ENCODE measurements at regions not wholly inside any gene's neighbourhood (a gene's known extent, or its start where the extent isn't known, plus 50 kb on each side); places are given as distances from the start of the nearest gene placed in this dataset.
"Not testable (repeated sequence)": the region's sequence is repeated elsewhere in the genome, so short reads cannot be mapped to it uniquely, and the experiment has no call there.

DNA sequence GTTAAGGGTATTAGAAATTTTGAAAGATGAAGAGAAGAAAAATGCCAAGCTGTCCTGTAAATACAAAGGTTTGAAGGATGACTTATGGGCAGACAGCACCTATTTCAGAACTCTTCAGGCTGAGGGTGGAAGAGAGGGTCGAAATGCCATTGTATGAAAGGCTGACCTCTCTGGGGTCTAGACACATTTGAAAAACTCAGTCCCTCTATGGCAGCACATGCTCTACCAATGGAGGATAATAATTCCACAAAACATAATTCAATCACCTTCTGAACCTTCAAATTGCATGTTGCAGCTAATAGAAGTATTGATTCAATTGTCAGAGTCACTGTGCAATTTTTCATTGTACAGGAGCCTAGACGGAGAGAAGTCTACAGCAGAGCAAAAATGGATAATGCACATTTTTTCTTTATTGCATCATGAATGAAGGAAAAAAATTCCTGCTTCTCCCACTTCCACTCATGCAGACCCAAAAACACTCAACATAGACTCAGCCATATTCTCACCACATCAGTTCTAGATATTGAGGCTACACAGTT is 569.1 kb downstream of the TBL1XR1 start:
- no peak for DNase-seq (ENCODE audit: low spot score)

DNA sequence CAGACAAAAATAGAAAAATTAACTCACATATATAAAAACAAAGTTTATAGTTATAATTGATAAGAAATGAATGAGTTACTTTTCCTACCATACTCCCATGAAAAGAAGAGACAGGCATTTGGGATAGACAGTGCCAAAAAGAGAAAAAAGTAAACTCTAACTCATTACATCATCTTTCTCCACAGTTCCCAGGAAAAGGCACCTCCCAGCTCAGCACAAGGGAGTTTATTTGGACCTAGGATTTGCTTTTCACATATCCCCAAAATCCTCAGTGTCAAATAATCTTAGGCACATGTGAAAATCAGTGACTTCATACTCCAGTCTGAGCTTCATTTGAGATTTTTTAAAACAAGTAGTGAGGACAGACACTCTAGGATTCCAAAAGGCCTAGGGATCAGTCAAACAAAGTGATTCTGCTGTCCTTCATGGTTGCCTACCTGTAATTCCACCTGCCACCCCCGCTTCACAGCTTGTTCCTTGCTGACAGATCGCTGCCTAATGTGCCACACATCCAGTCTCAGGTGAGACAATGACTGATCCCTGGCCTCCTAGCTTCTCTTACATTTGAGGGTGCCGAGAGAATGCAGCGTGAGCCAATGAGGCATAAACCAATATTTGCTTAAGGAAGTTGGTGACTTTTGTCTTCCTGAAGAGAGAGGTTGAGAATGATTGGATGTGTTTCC is 573.7 kb downstream of the TBL1XR1 start:
- DNase-seq (ENCODE audit: low spot score): no peak

DNA sequence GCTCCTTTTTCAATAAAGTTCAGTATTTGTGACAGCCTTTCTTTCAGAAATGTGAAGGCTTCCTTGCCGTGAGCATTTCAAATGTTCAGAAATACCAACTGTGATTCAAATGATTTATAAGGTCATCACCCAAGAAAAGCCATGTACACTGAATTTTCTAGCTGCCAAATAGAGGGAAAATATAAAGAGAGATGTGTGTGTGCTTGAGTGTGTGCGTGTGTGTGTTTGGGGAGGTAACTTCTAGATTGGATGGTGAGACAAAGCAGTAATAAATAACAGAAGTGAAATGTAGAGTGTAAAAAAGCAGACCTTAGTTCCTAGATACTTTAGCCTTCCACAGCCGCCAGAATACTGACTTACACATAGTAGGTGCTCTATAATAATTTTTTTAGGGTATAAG is 577.4 kb downstream of the TBL1XR1 start:
- DNase-seq (ENCODE audit: low spot score): no peak

DNA sequence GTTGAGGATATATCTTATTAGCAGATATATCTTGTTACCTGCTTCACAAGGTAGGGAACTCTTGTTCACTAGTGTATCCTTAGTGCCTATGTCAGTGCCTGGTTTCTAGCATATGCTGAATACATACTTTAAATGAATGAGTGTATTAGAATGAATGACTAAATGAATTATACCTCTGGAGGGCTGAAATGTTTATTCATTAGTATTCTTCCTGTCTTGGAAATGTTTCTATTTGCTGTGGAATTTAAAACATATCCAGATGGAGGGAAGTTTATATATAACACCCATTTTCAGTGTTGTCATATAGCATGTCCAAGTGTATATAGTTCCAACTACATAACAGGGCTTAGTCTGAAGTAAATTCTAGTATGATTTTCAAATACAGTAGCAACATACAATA is 581.5 kb downstream of the TBL1XR1 start:
- no peak for DNase-seq (ENCODE audit: low spot score)

DNA sequence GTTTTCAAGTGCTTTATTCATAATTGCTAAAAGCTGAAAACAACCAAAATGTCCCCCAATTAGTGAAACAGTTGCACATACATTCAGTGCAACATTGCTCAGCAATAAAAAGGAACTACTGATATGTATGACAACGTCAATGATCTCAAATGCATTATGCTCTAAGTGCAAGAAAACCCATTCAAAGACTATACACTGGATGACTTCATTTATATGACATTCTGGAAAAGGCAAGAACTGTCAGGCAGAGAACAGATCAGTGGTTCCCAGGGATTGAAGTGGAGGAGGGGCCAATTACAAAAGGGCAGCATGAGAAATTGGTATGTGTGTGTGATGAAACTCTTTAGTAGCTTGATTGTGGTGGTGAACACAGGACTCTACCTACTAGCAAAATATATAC is 585.6 kb downstream of the TBL1XR1 start:
- no peak for DNase-seq (ENCODE audit: low spot score)

DNA sequence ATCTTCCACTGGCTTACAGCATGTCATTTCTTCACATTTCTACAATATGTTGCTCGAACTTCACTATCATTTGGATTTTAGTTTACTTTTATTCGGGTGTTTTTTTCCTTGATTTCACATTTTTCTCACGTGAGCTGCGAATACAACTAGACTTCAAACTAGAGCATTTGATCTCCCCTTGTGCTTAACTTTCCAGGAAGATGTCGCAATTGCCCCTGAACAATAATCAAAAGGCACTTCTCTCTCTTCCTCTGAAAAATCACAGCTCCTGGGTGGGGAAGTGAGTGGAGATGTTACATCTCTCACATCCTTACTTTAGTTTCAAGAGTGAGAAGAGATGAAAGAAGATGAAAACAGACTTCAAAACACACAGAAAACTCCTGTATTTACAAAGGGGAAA is 587.9 kb downstream of the TBL1XR1 start:
- DNase-seq (ENCODE audit: low spot score): no peak

DNA sequence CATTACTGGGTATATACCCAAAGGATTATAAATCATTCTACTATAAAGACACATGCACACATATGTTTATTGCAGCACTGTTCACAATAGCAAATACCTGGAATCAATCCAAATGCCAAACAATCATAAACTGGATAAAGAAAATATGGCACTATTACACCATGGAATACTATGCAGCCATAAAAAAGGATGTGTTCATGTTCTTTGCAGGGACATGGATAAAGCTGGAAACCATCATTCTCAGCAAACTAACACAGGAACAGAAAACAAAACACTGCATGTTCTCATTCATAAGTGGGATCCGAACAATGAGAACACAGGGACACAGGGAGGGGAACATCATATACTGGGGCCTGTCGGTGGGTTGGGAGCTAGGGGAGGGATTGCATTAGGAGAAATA is 591.7 kb downstream of the TBL1XR1 start:
- DNase-seq (ENCODE audit: low spot score): not testable (repeated sequence)

DNA sequence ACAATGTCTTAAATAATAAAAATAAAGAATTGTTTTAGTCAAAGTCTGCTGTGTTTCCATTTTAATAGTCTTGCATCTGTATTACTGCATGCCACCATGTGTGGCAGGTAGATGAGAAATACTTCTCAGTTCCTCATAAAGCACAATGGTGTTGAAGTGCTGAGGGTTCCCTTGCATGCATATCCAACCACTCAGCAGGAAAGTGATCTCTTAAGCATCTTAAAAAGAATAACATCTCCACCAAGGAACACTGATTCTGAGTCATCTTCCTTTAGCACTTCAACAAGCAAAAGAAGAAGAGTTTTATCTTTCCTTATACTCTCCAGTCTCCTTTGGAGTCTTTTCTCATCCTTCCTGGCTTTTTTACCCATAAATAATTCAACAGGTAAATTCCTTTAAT is 602.0 kb downstream of the TBL1XR1 start:
- DNase-seq (ENCODE audit: low spot score): no peak

DNA sequence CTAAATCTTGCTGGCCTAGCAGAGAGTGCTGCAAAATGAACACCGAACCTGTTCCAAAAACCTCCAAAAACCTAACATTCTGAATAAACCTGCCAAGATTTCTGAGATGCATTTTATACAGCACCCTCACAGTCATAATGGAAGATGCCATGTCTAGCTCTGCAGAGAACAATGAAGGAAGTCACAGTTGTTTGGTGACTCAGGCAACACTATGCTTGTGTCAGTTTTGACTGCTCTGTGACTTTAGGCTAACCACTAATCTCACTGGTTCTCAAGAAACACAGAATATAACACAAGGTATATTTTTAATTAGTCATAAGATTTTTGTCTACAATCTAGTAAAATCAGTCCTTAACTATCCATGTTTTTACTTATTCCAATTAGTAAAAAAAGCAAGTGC is 606.6 kb downstream of the TBL1XR1 start:
- no peak for DNase-seq (ENCODE audit: low spot score)

DNA sequence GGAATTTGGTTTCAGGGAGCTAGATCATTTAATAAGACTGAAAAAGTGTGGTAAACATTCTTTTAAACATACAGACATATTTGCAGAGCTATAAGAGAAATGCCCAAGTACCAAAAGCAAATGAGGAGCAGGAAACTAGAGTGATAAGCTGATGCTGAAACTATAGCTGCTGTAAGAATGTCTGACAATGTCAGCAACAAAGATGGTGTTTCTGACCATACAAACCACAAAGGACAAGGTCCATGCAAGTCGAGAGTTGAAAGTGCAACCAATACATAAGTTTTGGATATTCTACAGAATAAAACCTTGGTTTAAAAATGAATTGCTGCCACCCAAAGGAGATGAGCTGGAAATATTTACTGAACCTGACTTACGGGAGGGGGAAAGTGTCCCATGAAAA is 610.2 kb downstream of the TBL1XR1 start:
- DNase-seq (ENCODE audit: low spot score): no peak

DNA sequence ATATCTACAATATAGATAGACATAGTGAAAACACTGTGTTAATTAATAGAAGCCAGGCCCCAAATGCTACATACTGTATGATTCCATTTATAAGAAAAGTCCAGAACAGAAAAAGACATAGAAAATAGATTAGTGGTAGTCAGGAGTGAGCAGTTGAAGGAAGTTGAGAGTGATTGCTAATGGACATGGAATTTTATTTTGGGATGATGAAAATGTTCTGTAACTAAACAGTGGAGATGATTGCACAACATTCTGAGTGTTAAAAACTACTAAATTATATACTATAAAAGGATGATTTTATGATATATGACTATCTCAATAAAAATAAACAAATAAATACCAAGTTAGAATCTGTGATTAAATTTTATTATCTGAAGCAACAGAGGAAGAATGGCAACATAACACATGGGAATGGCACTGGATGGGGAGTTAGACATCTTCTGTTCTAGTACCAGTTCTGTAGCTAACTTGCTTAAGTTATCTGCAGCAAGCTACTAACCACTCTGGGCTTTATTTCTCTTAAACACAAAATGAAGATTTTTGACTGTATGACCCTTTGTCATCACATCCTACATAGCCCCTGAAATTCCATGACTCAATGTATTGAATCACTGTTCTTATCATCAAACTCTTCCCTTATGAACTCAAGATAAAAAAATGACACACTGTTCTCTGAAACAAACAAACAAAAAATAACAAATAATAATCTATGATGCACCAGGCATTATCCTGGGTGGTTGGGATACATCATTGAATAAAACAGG is 612.7 kb downstream of the TBL1XR1 start:
- no peak for DNase-seq (ENCODE audit: low spot score)

DNA sequence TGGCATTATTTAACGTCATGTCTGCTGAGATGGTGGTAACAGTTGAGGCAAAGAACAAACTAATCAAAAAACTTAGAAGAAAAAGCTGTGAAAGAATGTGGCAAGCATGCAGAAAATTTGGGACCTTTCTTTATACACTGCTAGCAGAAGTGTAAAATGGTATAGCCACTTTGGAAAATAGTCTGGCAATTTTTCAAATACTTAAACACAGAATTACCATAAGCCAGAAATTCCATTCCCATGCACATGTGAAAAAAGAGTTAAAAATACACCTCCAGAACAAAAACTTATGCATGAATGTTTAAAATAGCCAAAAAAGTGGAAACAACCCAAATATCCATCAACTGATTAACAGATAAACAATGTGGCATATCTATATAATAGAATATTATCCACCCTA is 613.3 kb downstream of the TBL1XR1 start:
- no peak for DNase-seq (ENCODE audit: low spot score)

DNA sequence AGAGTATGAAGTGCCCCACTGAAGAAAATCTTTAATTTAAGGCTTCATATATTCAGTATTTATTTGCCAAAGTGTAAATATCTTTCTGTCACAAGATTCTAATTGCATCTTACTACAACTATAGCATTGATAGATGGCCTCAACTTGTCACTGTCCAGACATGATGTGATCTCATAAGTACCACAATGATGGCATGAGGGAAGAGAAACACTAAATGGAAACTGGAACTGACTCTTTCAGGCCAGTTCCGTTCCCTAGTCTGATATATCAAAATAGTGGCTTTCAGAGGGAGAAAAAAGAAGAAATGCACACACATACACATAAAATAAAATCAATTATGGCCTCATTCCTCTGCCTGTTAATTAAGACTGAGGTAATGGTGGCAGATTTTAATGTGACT is 615.7 kb downstream of the TBL1XR1 start:
- no peak for DNase-seq (ENCODE audit: low spot score)

DNA sequence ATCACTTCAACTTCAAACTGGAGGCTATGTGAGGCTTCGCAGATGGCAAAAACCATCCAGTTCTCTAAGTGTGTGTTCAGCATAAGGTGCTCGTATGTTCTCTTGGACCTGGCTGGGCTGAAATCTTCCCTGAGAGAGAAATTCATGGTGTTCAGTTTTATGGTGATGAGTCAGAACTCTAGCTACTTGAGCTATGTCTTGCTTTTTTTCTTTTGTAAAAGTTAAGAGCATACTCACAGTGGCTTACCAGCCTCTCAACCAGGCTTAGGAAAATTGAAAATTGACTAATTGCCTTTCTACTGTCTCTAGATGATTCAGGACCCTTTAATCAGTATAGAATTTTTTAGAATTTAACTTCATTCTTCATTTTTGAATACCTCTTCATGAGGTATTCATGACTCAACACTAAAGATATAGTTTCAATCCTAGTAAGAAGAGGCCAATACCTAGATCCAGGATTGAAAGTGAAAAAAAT is 617.5 kb downstream of the TBL1XR1 start:
- DNase-seq (ENCODE audit: low spot score): peak; percentile 7

DNA sequence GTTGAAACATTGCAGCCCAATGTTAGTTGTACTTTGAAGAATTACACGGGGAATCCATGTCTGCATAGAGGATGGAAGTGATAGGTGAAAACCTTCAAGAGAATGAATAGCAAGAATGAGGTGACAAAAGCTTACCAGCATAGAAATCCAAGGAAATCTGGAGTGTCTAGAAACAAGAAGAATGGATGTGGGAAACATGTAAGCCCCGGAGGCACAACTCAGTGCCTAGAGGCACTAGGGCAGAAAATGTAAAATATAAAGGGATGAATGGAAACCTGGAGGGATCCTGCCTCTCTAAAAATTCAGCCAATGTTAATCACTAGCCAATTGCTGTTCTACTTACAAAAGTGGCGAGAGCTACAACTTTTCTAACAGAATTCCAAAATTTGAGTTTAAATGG is 619.0 kb downstream of the TBL1XR1 start:
- DNase-seq (ENCODE audit: low spot score): no peak

DNA sequence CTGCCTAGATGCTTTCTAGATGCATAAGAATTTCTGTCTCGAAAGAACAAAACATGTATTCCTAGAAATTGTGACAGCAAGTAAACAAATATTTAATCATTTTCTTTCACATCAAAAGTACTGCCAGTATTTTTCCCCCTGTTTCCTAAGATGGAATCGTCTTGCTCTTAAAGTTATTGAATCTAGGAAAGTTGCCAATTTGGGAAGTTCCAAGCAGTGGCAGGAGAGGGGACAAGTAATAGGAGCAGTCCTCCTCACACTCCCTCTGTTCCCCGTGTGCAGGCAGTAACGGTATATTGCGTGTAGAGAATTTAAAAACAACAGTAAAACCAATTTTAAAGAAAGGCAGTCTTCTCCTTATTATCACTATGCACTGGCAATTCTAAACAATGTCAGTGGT is 619.8 kb downstream of the TBL1XR1 start:
- DNase-seq (ENCODE audit: low spot score): no peak

DNA sequence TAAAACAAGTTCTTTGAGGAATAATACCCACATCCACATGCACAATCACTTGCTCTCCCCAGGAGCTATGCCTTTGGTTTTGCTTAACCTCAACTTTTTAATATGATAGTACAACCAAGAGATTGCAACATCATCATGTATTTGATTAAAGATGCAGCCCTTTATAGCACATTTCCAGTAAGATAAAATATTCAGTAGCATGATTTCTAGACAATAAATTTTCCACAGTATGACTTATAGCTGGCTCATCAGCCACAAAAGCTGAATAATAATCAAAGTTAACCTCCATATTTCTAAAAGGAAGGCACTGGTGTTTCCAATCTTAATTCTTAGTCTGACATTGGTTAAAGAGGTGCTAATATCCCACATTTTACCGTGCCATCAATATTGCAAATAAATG is 622.5 kb downstream of the TBL1XR1 start:
- DNase-seq (ENCODE audit: low spot score): no peak

DNA sequence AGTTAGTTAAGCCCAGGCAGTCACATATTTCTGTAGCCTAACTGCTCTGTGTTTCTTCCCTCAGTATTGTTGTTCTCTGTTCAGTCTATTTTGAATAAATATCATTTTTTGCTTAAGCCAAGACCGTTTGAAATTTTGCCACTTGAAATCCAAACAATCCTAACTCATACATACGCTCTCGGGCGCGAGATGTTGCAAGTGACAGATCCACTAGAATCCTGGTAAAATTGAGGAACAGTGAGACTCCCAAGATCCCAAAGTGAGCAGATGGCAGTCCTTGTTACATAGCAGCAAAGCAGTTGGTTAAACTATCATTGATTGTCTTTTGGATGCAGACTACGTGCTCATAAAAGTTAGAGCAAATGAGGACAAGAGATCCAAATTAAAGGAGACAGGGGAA is 625.4 kb downstream of the TBL1XR1 start:
- DNase-seq (ENCODE audit: low spot score): peak; percentile 25

DNA sequence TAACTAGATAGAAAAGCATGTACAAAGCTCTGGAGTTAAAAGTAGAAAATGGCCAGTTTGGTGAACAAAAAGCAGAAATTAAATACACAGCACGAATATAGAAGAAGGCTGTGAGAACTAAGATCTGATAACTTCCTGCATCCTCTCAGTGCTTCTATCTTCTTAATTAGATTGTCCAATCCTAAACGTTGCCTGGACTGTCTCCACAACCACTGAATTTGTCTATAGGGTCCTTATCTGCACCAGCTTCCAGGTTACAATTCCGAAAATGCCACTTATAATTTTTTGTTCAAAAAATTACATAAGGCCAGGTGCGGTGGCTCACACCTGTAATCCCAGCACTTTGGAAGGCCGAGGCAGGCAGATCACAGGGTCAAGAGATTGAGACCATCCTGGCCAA is 626.3 kb downstream of the TBL1XR1 start:
- no peak for DNase-seq (ENCODE audit: low spot score)

DNA sequence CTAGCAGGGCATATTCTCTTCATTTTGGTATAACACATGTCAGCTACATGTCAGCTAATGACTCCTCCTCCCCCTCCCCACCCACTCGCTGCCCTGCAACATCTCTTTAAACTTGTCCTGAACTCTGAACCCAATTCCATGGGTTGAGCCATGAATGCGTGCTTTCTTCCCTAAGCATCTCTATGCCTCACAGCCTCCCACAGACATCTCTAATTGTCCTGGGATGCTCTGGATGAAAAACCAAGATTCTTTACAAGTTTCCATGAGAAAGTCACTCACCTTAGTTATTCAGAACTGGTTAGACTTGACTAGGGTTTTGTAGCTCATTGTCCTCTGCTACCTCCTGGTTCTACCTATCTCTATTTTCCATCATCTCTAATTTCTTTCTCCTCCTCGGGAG is 629.1 kb downstream of the TBL1XR1 start:
- no peak for DNase-seq (ENCODE audit: low spot score)

DNA sequence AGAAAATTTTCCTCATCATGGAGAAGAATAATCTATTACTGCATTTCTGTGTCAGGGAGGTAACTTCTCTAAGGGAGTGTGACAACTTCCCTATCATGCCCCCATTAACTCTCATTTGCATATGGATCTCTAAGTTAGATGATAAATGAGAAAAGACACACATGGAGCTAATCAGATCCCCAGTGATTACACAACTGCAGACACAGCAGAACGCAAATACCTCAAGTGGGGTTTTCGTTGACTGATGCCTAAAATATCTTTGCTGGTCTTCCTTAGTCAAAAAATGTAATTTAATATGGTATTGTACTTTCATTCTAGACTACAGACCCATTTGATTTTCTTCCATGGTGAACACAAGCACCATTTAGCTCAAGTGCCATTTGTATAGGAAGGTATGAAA is 630.5 kb downstream of the TBL1XR1 start:
- DNase-seq (ENCODE audit: low spot score): no peak

DNA sequence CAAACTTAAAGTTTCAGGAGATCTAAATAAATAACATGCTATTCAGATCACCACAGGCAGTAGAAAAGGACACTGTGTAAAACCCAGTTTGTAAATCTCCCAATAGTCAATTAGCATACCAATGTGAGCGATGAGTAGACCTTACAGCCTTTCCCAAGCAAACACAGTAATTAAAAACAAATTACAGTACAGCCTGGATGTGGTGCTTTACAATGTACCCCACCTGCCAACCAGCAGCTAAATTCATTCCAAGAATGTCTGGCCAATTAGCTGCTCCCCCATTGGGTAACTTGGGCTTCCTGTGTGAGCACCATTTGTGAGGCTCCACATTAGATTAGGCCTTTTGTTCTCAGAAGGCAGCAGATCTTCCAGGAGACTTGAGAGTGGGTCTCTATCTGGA is 635.0 kb downstream of the TBL1XR1 start:
- no peak for DNase-seq (ENCODE audit: low spot score)

DNA sequence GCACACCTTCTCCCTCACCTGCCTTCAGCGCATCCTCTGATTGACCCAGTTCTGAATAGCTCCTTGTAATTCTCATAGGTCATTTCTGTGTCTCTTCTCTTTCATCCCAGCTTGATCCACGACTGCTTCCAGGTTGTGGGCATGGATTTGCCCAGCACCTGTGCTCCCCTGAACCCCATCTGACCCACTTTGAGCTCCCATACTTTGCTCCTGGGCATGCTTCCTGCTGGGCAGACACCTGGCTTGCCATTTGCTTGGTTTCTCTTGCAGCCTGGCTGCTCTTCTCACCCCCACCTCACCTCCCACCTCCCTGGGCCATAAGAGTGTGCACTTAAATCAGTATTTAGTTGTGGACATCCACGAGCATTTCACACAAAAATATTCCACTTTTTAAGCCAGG is 635.5 kb downstream of the TBL1XR1 start:
- no peak for DNase-seq (ENCODE audit: low spot score)

Measured in Ammon's horn (tissue), 1 donor.